GM21526 (cell line): ENCODE measurements at regions not wholly inside any gene's neighbourhood (a gene's known extent, or its start where the extent isn't known, plus 50 kb on each side); places are given as distances from the start of the nearest gene placed in this dataset.

ENCODE experiments used
- ATAC-seq: cut with Tn5 transposase; IDR thresholded peaks from one replicate; pipeline ENCODE4 v1.9.1; 2021; ENCODE audit warnings: moderate library complexity; ENCODE audit not compliant: unreplicated experiment, low FRiP score

- peak; percentile 96 for ATAC-seq
Observed at GRCh38 chr6:71420693-71421328, 132.2 kb downstream of the OGFRL1 start.

- ATAC-seq: no peak
Observed at GRCh38 chr6:71421611-71422010, 133.0 kb downstream of the OGFRL1 start.

- ATAC-seq: no peak
Observed at GRCh38 chr6:71430018-71430417, 141.4 kb downstream of the OGFRL1 start.

GRCh38 chr6:71433441-71433840 lies 144.8 kb downstream of the OGFRL1 start:
- no peak for ATAC-seq

- no peak for ATAC-seq
Observed at GRCh38 chr6:71444222-71444621, 155.6 kb downstream of the OGFRL1 start.

GRCh38 chr6:71446057-71446456 lies 157.4 kb downstream of the OGFRL1 start:
- ATAC-seq: no peak

- no peak for ATAC-seq
Observed at GRCh38 chr6:71446470-71446869, 157.9 kb downstream of the OGFRL1 start.

- ATAC-seq: no peak
Observed at GRCh38 chr6:71452697-71453370, 164.2 kb downstream of the OGFRL1 start.

- no peak for ATAC-seq
Observed at GRCh38 chr6:71453371-71453706, 164.7 kb downstream of the OGFRL1 start.

GRCh38 chr6:71454056-71454455 lies 165.4 kb downstream of the OGFRL1 start:
- ATAC-seq: no peak

GRCh38 chr6:71457929-71458328 lies 169.3 kb downstream of the OGFRL1 start:
- no peak for ATAC-seq

GRCh38 chr6:71459162-71459561 lies 170.6 kb downstream of the OGFRL1 start:
- ATAC-seq: no peak

GRCh38 chr6:71460933-71461332 lies 172.3 kb downstream of the OGFRL1 start:
- ATAC-seq: no peak

- ATAC-seq: no peak
Observed at GRCh38 chr6:71463061-71463460, 174.4 kb downstream of the OGFRL1 start.

- no peak for ATAC-seq
Observed at GRCh38 chr6:71465096-71465495, 176.5 kb downstream of the OGFRL1 start.

GRCh38 chr6:71466362-71466761 lies 177.8 kb downstream of the OGFRL1 start:
- no peak for ATAC-seq

- ATAC-seq: no peak
Observed at GRCh38 chr6:71468038-71468437, 179.4 kb downstream of the OGFRL1 start.

- no peak for ATAC-seq
Observed at GRCh38 chr6:71468841-71469700, 180.5 kb downstream of the OGFRL1 start.

- no peak for ATAC-seq
Observed at GRCh38 chr6:71471718-71472117, 183.1 kb downstream of the OGFRL1 start.

GRCh38 chr6:71473926-71474325 lies 185.3 kb downstream of the OGFRL1 start:
- no peak for ATAC-seq

- no peak for ATAC-seq
Observed at GRCh38 chr6:71474942-71475341, 186.3 kb downstream of the OGFRL1 start.

- ATAC-seq: no peak
Observed at GRCh38 chr6:71476371-71476770, 187.8 kb downstream of the OGFRL1 start.
